Keratinocyte (primary cell): ENCODE measurements at regions not wholly inside any gene's neighbourhood (a gene's known extent, or its start where the extent isn't known, plus 50 kb on each side); places are given as distances from the start of the nearest gene placed in this dataset.
A peak's percentile ranks its signal among the peaks of the same experiment; 100 is the strongest.
"Not testable (repeated sequence)": the region's sequence is repeated elsewhere in the genome, so short reads cannot be mapped to it uniquely, and the experiment has no call there.

Source experiments
- DNase-seq: peaks from one replicate; pipeline ENCODE4 v3.0.0-alpha.2; 2011; ENCODE audit warnings: low read depth, missing footprints, low spot score
- FAIRE-seq: peaks from 2 replicates; lab custom pipeline; 2011; peaks lifted over from hg19 to GRCh38; lab: Jason Lieb, UNC
- H2AFZ ChIP-seq: 2 replicates; pipeline ENCODE4 v1.6.0; 2012; ENCODE audit warnings: low read length, control low read depth, inconsistent platforms; ENCODE audit not compliant: control insufficient read depth
- H3K27ac ChIP-seq: 2 replicates; pipeline ENCODE4 v1.5.1; 2011; ENCODE audit warnings: low read length; ENCODE audit not compliant: control insufficient read depth, insufficient read depth
- H3K27me3 ChIP-seq: 3 replicates; pipeline ENCODE4 v1.6.0; 2011; ENCODE audit warnings: low read length; ENCODE audit not compliant: control insufficient read depth, insufficient read depth; ENCODE audit errors: extremely low read depth
- H3K36me3 ChIP-seq, 2 experiments: 2 replicates in 1 of 2; 3 replicates in 1 of 2; pipeline ENCODE4 v1.5.1; 2011; ENCODE audit warnings: low read length in 2 of 2, mild to moderate bottlenecking in 1 of 2; ENCODE audit not compliant: control insufficient read depth in 2 of 2, insufficient read depth in 2 of 2; ENCODE audit errors: extremely low read depth in 1 of 2
- H3K4me1 ChIP-seq: 3 replicates; pipeline ENCODE4 v1.5.1; 2011; ENCODE audit warnings: low read length; ENCODE audit not compliant: control insufficient read depth, insufficient read depth; ENCODE audit errors: extremely low read depth
- H3K4me2 ChIP-seq: 3 replicates; pipeline ENCODE4 v1.6.0; 2011; ENCODE audit warnings: low read depth, low read length; ENCODE audit not compliant: control insufficient read depth, insufficient read depth; ENCODE audit errors: extremely low read depth
- H3K4me3 ChIP-seq, 3 experiments: fragments of 200-600 bp in 1 of 3; sonication (generic) in 1 of 3; 2 replicates in 2 of 3; 3 replicates in 1 of 3; pipeline ENCODE4 v1.5.1; 2011 to 2016; ENCODE audit warnings: low read length in 3 of 3, mild to moderate bottlenecking in 3 of 3, control low read depth in 2 of 3, inconsistent platforms in 1 of 3, low read depth in 1 of 3, mixed read lengths in 1 of 3, mixed run types in 1 of 3, moderate library complexity in 1 of 3; ENCODE audit not compliant: control insufficient read depth in 2 of 3, insufficient read depth in 2 of 3; ENCODE audit errors: extremely low read depth in 1 of 3
- H3K79me2 ChIP-seq: 2 replicates; pipeline ENCODE4 v1.6.0; 2012; ENCODE audit warnings: low read length; ENCODE audit not compliant: control insufficient read depth, insufficient read depth
- H3K9ac ChIP-seq: 3 replicates; pipeline ENCODE4 v1.6.0; 2011; ENCODE audit warnings: low read length; ENCODE audit not compliant: control insufficient read depth, insufficient read depth; ENCODE audit errors: extremely low read depth
- H3K9me1 ChIP-seq: 3 replicates; pipeline ENCODE4 v1.6.0; 2011; ENCODE audit warnings: low read length; ENCODE audit not compliant: control insufficient read depth, insufficient read depth; ENCODE audit errors: extremely low read depth
- H3K9me3 ChIP-seq: 2 replicates; pipeline ENCODE4 v1.5.1; 2012; ENCODE audit warnings: low read depth, low read length; ENCODE audit not compliant: control insufficient read depth
- H4K20me1 ChIP-seq: 3 replicates; pipeline ENCODE4 v1.6.0; 2011; ENCODE audit warnings: low read length; ENCODE audit not compliant: control insufficient read depth, insufficient read depth; ENCODE audit errors: extremely low read depth
- dilution Hi-C: fragments of 300-500 bp; cut with MboI; formaldehyde crosslinking; loops from one replicate; pipeline ENCODE4 v1.7.0; 2020; ENCODE audit warnings: low sequenced_read_pairs; ENCODE audit not compliant: extremely low pct_ligation_motif_present

DNA sequence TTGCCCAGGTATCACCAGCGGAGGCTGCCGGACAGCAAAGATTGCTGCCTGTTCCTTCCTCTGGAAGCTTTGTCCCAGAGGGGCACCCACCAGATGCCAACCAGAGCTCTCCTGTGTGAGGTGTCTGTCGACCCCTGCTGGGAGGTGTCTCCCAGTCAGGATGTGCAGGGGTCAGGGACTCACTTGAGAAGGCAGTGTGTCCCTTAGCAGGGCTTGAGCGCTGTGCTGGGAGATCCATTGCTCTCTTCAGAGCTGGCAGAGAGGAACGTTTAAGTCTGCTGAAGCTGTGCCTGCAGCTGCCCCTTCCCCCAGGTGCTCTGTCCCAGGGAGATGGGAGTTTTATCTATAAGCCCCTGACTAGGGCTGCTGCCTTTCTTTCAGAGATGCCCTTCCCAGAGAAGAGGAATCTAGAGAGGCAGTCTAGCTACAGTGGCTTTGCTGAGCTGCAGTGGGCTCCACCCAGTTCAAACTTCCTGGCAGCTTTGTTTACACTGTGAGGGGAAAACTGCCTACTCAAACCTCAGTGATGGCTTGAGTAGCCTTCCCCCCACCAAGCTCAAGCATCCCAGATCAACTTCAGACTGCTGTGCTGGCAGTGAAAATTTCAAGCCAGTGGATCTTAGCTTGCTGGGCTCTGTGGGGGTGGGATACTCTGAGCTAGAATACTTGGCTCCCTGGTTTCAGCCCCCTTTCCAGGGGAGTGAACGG, 325.4 kb downstream of the SPATA31A1 start:
- H3K9ac ChIP-seq, H4K20me1 ChIP-seq, H3K79me2 ChIP-seq, DNase-seq, H3K36me3 ChIP-seq, FAIRE-seq, H3K4me1 ChIP-seq, H3K9me3 ChIP-seq, dilution Hi-C loops, H2AFZ ChIP-seq, H3K27me3 ChIP-seq, H3K4me2 ChIP-seq, H3K4me3 ChIP-seq, H3K27ac ChIP-seq, H3K9me1 ChIP-seq: not testable (repeated sequence)

DNA sequence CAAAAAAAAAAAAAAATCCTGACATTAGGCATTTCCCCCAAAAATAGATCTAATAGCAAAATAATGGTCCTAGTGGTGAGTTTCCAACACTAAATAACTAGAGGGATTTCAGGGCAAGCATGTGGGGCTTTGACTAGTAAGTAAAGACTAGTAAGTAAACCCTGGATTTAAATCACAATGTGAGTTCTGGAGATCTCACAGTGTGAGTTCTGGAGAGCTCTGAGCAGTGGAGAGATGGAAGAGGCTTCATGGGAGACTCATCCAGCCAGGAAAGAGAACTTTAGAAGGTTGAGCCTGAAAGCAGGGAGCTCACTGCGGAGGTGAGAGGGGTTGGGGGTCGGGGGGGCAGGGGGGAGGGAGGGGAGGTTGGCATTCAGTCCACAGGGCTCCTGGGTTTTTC, 373.4 kb downstream of the SPATA31A1 start:
- H3K4me1 ChIP-seq, dilution Hi-C loops, H3K36me3 ChIP-seq, FAIRE-seq, H4K20me1 ChIP-seq, H3K27ac ChIP-seq, H3K4me3 ChIP-seq, H3K27me3 ChIP-seq, DNase-seq, H3K4me2 ChIP-seq, H3K9me1 ChIP-seq, H3K79me2 ChIP-seq, H2AFZ ChIP-seq, H3K9me3 ChIP-seq, H3K9ac ChIP-seq: not testable (repeated sequence)

DNA sequence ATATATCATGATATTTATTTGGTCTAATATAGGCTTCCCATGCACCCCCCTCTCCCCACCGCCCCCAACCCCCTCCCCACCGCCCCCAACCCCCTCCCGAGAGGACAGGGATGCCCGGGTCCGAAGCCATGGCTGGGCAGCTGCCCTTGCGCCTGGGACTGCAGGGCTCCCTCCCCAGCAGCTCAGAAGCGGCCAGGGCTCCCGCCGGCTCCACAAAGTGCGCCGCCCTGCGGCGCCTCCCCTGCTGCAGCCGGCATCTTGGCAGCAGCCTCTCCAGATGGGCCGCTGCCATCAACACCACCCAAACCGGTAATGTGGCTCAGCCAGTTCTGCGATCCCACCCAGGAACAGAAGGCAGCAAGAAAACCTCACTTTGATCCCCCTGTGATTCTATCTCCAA, 389.4 kb downstream of the SPATA31A1 start:
- H3K36me3 ChIP-seq, H3K9me3 ChIP-seq, H3K9me1 ChIP-seq, H4K20me1 ChIP-seq, H3K4me3 ChIP-seq, H3K27me3 ChIP-seq, DNase-seq, H3K79me2 ChIP-seq, dilution Hi-C loops, H3K4me1 ChIP-seq, FAIRE-seq, H3K27ac ChIP-seq, H3K9ac ChIP-seq, H2AFZ ChIP-seq, H3K4me2 ChIP-seq: not testable (repeated sequence)

DNA sequence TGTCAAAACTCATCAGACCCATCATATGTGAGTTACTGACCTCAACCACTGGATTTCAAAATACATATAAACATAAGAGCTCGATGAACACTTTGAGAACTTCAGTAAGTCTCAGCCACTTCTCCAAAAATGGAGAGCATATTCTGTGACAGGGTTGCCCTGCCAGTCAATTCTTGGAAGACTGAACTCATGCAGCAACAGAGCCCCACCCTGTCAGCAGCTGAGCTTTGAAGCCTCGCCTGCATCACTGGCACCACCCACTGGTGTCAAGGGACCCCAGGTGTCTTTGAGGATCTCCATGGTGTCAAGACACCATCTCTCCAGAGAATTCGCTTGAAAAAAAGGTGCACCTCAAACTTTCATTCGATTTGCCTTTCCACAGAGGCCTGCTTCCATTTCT, 420.1 kb downstream of the SPATA31A1 start:
- DNase-seq, H3K27me3 ChIP-seq, H2AFZ ChIP-seq, H3K27ac ChIP-seq, FAIRE-seq, H3K4me2 ChIP-seq, dilution Hi-C loops, H3K9me1 ChIP-seq, H3K79me2 ChIP-seq, H3K9me3 ChIP-seq, H3K4me3 ChIP-seq, H3K9ac ChIP-seq, H3K36me3 ChIP-seq, H4K20me1 ChIP-seq, H3K4me1 ChIP-seq: not testable (repeated sequence)

DNA sequence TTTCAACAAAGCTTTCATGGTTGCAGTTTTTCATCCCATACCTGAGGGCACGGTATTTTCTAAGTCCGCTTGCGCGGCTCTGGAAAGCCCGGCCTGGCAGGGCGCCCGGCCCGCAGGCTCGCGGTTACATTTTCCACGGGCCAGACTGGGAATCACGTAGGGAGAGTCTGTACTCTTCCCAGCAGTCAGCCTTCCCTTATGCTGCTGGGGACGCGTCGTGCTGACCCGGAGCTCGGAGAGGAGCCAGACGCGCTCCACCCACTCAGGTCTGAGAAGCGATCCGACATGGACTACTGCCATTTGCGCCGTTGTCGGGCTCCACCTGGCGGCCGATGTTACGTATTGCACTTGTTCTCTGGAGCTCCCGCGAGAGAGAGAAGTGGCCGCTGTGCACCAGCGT, 435.9 kb downstream of the SPATA31A1 start:
- H3K9me3 ChIP-seq, H3K36me3 ChIP-seq, dilution Hi-C loops, FAIRE-seq, H3K9me1 ChIP-seq, DNase-seq, H3K4me1 ChIP-seq, H3K27ac ChIP-seq, H3K79me2 ChIP-seq, H2AFZ ChIP-seq, H3K9ac ChIP-seq, H3K27me3 ChIP-seq, H4K20me1 ChIP-seq: not testable (repeated sequence)
- H3K4me2 ChIP-seq: peak overlapping the region; percentile 22
- peak overlapping the region in 1 of 3 experiments; percentile 21 for H3K4me3 ChIP-seq
